GM12878 (cell line): ENCODE measurements at regions not wholly inside any gene's neighbourhood (a gene's known extent, or its start where the extent isn't known, plus 50 kb on each side); places are given as distances from the start of the nearest gene placed in this dataset.

ENCODE experiments used
- ATAC-seq: fragments of 200-7000 bp; cut with Tn5 transposase; 3 replicates; pipeline ENCODE4 v1.9.1; 2020; ENCODE audit warnings: mild to moderate bottlenecking, moderate library complexity
- BruUV-seq: library from RNA; stranded (reverse); fragments of 400-500 nt; replicated peaks from 2 replicates; lab custom pipeline; 2021; lab: Mats Ljungman, UMichigan
- CTCF ChIA-PET: fragments of 300-600 bp; sonication (Branson Sonifier 250); formaldehyde crosslinking; extraction: SDS; loops from one replicate; lab custom pipeline; 2021; ENCODE audit warnings: inconsistent platforms; lab: Yijun Ruan, JAX
- POLR2A ChIA-PET: fragments of 350-600 bp; formaldehyde crosslinking; extraction: SDS; loops from one replicate; lab custom pipeline; 2021; ENCODE audit warnings: inconsistent platforms; lab: Charles Lee
- RAD21 ChIA-PET: fragments of 300-600 bp; sonication (Branson Sonifier 250); formaldehyde crosslinking; loops from one replicate; lab custom pipeline; 2023; ENCODE audit warnings: antibody characterized with exemption; ENCODE audit not compliant: unreplicated experiment; lab: Charles Lee
- SMC1A ChIA-PET: fragments of 300-600 bp; sonication (Branson Sonifier 250); formaldehyde crosslinking; loops from one replicate; lab custom pipeline; 2023; ENCODE audit not compliant: unreplicated experiment, uncharacterized antibody; lab: Charles Lee
- DNase-seq: peaks from one replicate; pipeline ENCODE4 v3.0.0-alpha.2; 2011; ENCODE audit warnings: low read depth, low spot score
- FAIRE-seq: peaks from 3 replicates; lab custom pipeline; 2011; peaks lifted over from hg19 to GRCh38; lab: Jason Lieb, UNC
- H2AFZ ChIP-seq: 2 replicates; pipeline ENCODE4 v1.6.0; 2011; ENCODE audit warnings: low read depth, low read length, control low read depth; ENCODE audit not compliant: control insufficient read depth
- H3K27ac ChIP-seq: 2 replicates; pipeline ENCODE4 v1.5.1; 2011; ENCODE audit warnings: control low read depth; ENCODE audit not compliant: control insufficient read depth, insufficient read depth
- H3K27me3 ChIP-seq, 2 experiments: replicated peaks in 1 of 2; 2 replicates each; pipeline versions ENCODE4 v1.6.0 to v1.6.1; 2011; ENCODE audit warnings: low read length in 1 of 2; ENCODE audit not compliant: control insufficient read depth in 2 of 2, insufficient read depth in 2 of 2
- H3K36me3 ChIP-seq, 2 experiments: 2 replicates each; pipeline ENCODE4 v1.5.1; 2011; ENCODE audit warnings: low read length in 1 of 2; ENCODE audit not compliant: control insufficient read depth in 2 of 2, insufficient read depth in 2 of 2
- H3K4me1 ChIP-seq: 2 replicates; pipeline ENCODE4 v1.6.1; 2011; ENCODE audit warnings: mild to moderate bottlenecking, low read length, moderate library complexity, mixed read lengths; ENCODE audit not compliant: control insufficient read depth, insufficient read depth
- H3K4me2 ChIP-seq: 2 replicates; pipeline ENCODE4 v1.6.0; 2011; ENCODE audit warnings: control low read depth; ENCODE audit not compliant: control insufficient read depth, insufficient read depth
- H3K4me3 ChIP-seq: fragments of 200-600 bp; sonication (generic); 2 replicates; pipeline ENCODE4 v1.5.1; 2016
- H3K79me2 ChIP-seq: 2 replicates; pipeline ENCODE4 v1.6.0; 2011; ENCODE audit warnings: low read length; ENCODE audit not compliant: control insufficient read depth, insufficient read depth
- H3K9ac ChIP-seq: 2 replicates; pipeline ENCODE4 v1.8.0; 2011; ENCODE audit warnings: low read length, control low read depth, mixed read lengths; ENCODE audit not compliant: control insufficient read depth, insufficient read depth
- H3K9me3 ChIP-seq: replicated peaks from 3 replicates; pipeline ENCODE4 v1.5.1; 2011; ENCODE audit warnings: mild to moderate bottlenecking, low read length; ENCODE audit not compliant: control insufficient read depth, insufficient read depth
- H4K20me1 ChIP-seq: 2 replicates; pipeline ENCODE4 v1.6.0; 2011; ENCODE audit not compliant: control insufficient read depth, insufficient read depth
- CEBPZ ChIP-seq: fragments of 150-350 bp; IDR thresholded peaks from 2 replicates; pipeline ENCODE4 v1.6.1; 2016; ENCODE audit warnings: low read depth, low read length
- CHD1 ChIP-seq: IDR thresholded peaks from 2 replicates; pipeline ENCODE4 v1.6.1; 2012; ENCODE audit warnings: low read depth, low read length, improper control_type of control experiment
- EED ChIP-seq: sonication (generic); IDR thresholded peaks from 2 replicates; pipeline ENCODE4 v1.6.1; 2016; ENCODE audit warnings: antibody characterized with exemption, low read depth
- HDGF ChIP-seq: fragments of 450-650 bp; IDR thresholded peaks from 2 replicates; pipeline ENCODE4 v1.6.1; 2016; ENCODE audit warnings: antibody characterized with exemption
- IKZF1 ChIP-seq: fragments of 450-650 bp; conservative IDR thresholded peaks from 2 replicates; pipeline ENCODE4 v1.6.1; 2017; ENCODE audit warnings: antibody characterized with exemption, mild to moderate bottlenecking
- POLR2AphosphoS2 ChIP-seq: IDR thresholded peaks from 2 replicates; pipeline ENCODE4 v1.6.1; 2011; ENCODE audit warnings: low read depth, mild to moderate bottlenecking, low read length, improper control_type of control experiment, moderate library complexity
- STAT1 ChIP-seq: fragments of 450-650 bp; conservative IDR thresholded peaks from 2 replicates; pipeline ENCODE4 v1.6.1; 2014; ENCODE audit warnings: antibody characterized with exemption, mild to moderate bottlenecking
- ZBED1 ChIP-seq: IDR thresholded peaks from 2 replicates; pipeline ENCODE4 v1.6.1; 2016; ENCODE audit warnings: borderline replicate concordance
- WGBS: methylation state at CpG from one replicate; pipeline ENCODE4 v1.1.6; 2016; ENCODE audit warnings: low lambda C conversion rate; ENCODE audit not compliant: insufficient replicate concordance, insufficient coverage; ENCODE audit errors: missing lambda C conversion rate; 5-methylcytosine and 5-hydroxymethylcytosine counted together
- in situ Hi-C: fragments of 300-500 bp; cut with MboI; formaldehyde crosslinking; loops from 9 replicates; pipeline ENCODE4 v1.14.3; 2018; ENCODE audit warnings: mixed read lengths
- intact Hi-C: fragments of 100-400 bp; cut with micrococcal nuclease; formaldehyde crosslinking; loops from one replicate; pipeline ENCODE4 v1.14.2; 2022; ENCODE audit not compliant: unreplicated experiment
- TF ChIP-seq, protein P1 (sequence below): fragments of 450-650 bp; conservative IDR thresholded peaks from 2 replicates; pipeline ENCODE4 v1.6.1; 2017; ENCODE audit warnings: mild to moderate bottlenecking, moderate library complexity
- TF ChIP-seq, protein P2 (sequence below): fragments of 450-650 bp; IDR thresholded peaks from 2 replicates; pipeline ENCODE4 v1.6.1; 2018; ENCODE audit warnings: borderline replicate concordance, mild to moderate bottlenecking; ENCODE audit not compliant: partially characterized antibody

GRCh38 chr21:35548904-35549615 is 500.0 kb upstream of the RUNX1 start (continued):
- TF ChIP-seq IKZF1 (no peak), STAT1 (no peak), ZBED1 (no peak)
- TF ChIP-seq, protein P1, sequence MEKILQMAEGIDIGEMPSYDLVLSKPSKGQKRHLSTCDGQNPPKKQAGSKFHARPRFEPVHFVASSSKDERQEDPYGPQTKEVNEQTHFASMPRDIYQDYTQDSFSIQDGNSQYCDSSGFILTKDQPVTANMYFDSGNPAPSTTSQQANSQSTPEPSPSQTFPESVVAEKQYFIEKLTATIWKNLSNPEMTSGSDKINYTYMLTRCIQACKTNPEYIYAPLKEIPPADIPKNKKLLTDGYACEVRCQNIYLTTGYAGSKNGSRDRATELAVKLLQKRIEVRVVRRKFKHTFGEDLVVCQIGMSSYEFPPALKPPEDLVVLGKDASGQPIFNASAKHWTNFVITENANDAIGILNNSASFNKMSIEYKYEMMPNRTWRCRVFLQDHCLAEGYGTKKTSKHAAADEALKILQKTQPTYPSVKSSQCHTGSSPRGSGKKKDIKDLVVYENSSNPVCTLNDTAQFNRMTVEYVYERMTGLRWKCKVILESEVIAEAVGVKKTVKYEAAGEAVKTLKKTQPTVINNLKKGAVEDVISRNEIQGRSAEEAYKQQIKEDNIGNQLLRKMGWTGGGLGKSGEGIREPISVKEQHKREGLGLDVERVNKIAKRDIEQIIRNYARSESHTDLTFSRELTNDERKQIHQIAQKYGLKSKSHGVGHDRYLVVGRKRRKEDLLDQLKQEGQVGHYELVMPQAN, result no peak

- intact Hi-C loops, result no loop called here
- CTCF ChIA-PET, result interaction anchor here (0.5 kb wide), 1 partner anchor 1405 kb away, joined by 3 read pairs; no protein-coding TSS in a partner anchor
- FAIRE-seq, result no peak
These were observed 499.1 kb upstream of the RUNX1 start for GRCh38 chr21:35547946-35548774.

More at GRCh38 chr21:35547946-35548774, 499.1 kb upstream of the RUNX1 start:
- SMC1A ChIA-PET, result no interaction called here
- RAD21 ChIA-PET, result interaction anchor here (0.6 kb wide), 1 partner anchor 423 kb away, joined by 3 read pairs; no protein-coding TSS in a partner anchor
- no peaks in the 10 kb centered on the region for H3K79me2 ChIP-seq
- H3K4me2 ChIP-seq, result no peak overlapping the region
- no TSS peak for BruUV-seq
- no peak overlapping the region for H3K4me3 ChIP-seq
- 23% methylated on average over 7 of the region's 7 CpGs for WGBS
- ATAC-seq (no peak), DNase-seq (no peak)
- H3K36me3 ChIP-seq, result no peaks in the 10 kb centered on the region
- no peaks in the 10 kb centered on the region for H4K20me1 ChIP-seq
- H3K9me3 ChIP-seq, result no peaks in the 10 kb centered on the region
- no peaks in the 10 kb centered on the region for H3K4me1 ChIP-seq
- no peak overlapping the region for H2AFZ ChIP-seq
- POLR2A ChIA-PET, result no interaction called here
- H3K27me3 ChIP-seq, result no peaks in the 10 kb centered on the region; a peak in 1 of 4 replicates
- H3K9ac ChIP-seq, result no peak overlapping the region
- no peak for TF ChIP-seq POLR2AphosphoS2
- TF ChIP-seq HDGF, result no peak
- no peak for TF ChIP-seq CEBPZ
- TF ChIP-seq IKZF1, result no peak
- no peak for TF ChIP-seq STAT1
- no peak for TF ChIP-seq CHD1
- TF ChIP-seq, protein P2, sequence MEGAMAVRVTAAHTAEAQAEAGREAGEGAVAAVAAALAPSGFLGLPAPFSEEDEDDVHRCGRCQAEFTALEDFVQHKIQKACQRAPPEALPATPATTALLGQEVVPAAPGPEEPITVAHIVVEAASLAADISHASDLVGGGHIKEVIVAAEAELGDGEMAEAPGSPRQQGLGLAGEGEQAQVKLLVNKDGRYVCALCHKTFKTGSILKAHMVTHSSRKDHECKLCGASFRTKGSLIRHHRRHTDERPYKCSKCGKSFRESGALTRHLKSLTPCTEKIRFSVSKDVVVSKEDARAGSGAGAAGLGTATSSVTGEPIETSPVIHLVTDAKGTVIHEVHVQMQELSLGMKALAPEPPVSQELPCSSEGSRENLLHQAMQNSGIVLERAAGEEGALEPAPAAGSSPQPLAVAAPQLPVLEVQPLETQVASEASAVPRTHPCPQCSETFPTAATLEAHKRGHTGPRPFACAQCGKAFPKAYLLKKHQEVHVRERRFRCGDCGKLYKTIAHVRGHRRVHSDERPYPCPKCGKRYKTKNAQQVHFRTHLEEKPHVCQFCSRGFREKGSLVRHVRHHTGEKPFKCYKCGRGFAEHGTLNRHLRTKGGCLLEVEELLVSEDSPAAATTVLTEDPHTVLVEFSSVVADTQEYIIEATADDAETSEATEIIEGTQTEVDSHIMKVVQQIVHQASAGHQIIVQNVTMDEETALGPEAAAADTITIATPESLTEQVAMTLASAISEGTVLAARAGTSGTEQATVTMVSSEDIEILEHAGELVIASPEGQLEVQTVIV, result no peak
- no peak for TF ChIP-seq EED
- in situ Hi-C loops, result no loop called here
- H3K27ac ChIP-seq, result no peak overlapping the region
